ENCODE measurements at regions not wholly inside any gene's neighbourhood (a gene's known extent, or its start where the extent isn't known, plus 50 kb on each side); places are given as distances from the start of the nearest gene placed in this dataset.
"Not testable (repeated sequence)": the region's sequence is repeated elsewhere in the genome, so short reads cannot be mapped to it uniquely, and the experiment has no call there.

DNA sequence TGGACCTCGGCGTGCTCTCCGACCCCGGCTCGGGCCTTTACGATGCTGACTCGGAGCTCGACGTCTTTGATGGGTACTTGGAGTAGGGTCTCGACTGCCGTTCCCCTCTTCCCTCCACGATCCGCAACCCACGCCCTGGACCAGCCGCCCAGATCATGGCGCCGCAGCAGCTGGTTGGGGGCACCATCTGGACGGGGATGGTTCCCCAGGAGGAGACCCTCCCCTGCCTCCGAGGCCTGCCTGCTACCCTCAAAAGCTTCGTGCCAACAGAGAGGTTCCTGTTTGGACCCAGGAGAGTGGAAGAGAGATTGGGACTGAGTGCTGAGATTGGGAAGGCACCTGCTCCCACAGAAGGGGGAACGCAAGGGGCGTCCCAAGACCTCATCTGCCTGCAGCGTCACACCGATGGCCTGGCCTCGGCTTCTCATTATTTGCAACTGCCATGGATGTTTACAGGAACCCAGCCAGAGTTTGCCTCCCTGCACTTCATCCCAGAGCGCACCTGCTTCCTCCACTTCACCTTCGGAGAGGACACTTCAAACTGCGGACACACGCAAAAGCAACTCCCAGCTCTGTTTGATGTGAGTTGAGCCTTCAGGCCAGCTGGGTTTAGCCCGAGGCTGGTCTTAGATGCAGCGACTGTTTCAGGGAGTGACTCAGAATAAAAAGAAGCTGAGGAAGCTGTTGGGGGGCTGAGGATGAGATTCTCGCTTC lies 58.9 kb downstream of the GOLGA6L7 start:
- peaks cover 11% of the 10 kb centered on the region for H3K27me3 Mint-ChIP-seq
- H3K9me3 Mint-ChIP-seq; H3K27ac Mint-ChIP-seq; H3K4me1 Mint-ChIP-seq (ENCODE audit: unreplicated experiment); DNase-seq (ENCODE audit: extremely low spot score, unreplicated experiment); H3K4me3 Mint-ChIP-seq; H3K36me3 Mint-ChIP-seq: not testable (repeated sequence)
- TF ChIP-seq, protein P1, sequence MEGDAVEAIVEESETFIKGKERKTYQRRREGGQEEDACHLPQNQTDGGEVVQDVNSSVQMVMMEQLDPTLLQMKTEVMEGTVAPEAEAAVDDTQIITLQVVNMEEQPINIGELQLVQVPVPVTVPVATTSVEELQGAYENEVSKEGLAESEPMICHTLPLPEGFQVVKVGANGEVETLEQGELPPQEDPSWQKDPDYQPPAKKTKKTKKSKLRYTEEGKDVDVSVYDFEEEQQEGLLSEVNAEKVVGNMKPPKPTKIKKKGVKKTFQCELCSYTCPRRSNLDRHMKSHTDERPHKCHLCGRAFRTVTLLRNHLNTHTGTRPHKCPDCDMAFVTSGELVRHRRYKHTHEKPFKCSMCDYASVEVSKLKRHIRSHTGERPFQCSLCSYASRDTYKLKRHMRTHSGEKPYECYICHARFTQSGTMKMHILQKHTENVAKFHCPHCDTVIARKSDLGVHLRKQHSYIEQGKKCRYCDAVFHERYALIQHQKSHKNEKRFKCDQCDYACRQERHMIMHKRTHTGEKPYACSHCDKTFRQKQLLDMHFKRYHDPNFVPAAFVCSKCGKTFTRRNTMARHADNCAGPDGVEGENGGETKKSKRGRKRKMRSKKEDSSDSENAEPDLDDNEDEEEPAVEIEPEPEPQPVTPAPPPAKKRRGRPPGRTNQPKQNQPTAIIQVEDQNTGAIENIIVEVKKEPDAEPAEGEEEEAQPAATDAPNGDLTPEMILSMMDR (conservative IDR thresholded peaks at IDR 0.05): peak; percentile 35

DNA sequence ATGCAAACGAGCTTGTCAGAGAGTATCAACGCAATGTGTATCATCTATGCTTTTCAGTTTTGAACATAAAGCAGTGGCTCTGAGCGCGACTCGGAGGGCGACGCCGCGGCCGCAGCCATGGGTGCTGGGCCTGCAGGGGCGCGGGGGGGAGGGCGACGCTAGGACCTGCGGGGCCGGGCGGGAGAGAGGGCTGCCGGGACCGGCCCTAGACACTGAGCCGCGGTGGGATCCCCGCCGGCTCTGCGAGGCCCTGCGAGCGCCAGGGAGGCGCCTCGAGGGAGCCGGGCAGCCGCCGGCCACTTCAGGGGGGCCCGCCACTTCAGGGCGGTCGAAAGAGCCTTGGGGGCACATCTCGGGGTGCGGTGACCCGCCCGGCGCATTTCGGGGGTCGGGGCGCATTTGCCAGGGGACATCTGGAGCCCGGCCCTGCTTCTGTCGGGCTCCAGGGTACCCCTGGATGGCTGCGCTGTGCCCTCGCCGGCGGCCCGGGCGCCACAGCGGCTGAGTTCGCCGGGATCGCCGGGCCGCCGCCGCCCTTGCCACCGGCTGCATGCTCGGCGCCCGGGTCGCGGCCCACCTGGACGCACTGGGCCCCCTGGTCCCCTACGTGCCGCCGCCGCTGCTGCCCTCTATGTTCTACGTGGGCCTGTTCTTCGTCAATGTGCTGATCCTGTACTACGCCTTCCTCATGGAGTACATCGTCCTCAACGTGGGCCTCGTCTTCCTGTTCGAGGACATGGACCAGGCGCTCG lies 59.6 kb downstream of the GOLGA6L7 start:
- H3K9me3 Mint-ChIP-seq; H3K4me1 Mint-ChIP-seq (ENCODE audit: unreplicated experiment); H3K4me3 Mint-ChIP-seq; H3K36me3 Mint-ChIP-seq; DNase-seq (ENCODE audit: extremely low spot score, unreplicated experiment); H3K27ac Mint-ChIP-seq: not testable (repeated sequence)
- H3K27me3 Mint-ChIP-seq: peaks cover 11% of the 10 kb centered on the region

GRCh38 chr15:28788176-28788575 lies 60.3 kb downstream of the GOLGA6L7 start:
- H3K27me3 Mint-ChIP-seq: peaks cover 11% of the 10 kb centered on the region
- H3K4me1 Mint-ChIP-seq (ENCODE audit: unreplicated experiment); H3K36me3 Mint-ChIP-seq; DNase-seq (ENCODE audit: extremely low spot score, unreplicated experiment); H3K9me3 Mint-ChIP-seq; H3K27ac Mint-ChIP-seq; H3K4me3 Mint-ChIP-seq: not testable (repeated sequence)

- no peaks in the 10 kb centered on the region for H3K36me3 Mint-ChIP-seq
- H3K27me3 Mint-ChIP-seq: no peaks in the 10 kb centered on the region
- H3K4me3 Mint-ChIP-seq: no peak overlapping the region
- TF ChIP-seq, protein P1 (conservative IDR thresholded peaks at IDR 0.05): no peak
- H3K4me1 Mint-ChIP-seq (ENCODE audit: unreplicated experiment): no peaks in the 10 kb centered on the region
- no peak for DNase-seq (ENCODE audit: extremely low spot score, unreplicated experiment)
- H3K27ac Mint-ChIP-seq: no peak overlapping the region
- no peaks in the 10 kb centered on the region for H3K9me3 Mint-ChIP-seq
Observed at GRCh38 chr15:28786521-28786920, 61.9 kb downstream of the GOLGA6L7 start.

- not testable (repeated sequence) for H3K9me3 Mint-ChIP-seq; H3K27me3 Mint-ChIP-seq; DNase-seq (ENCODE audit: extremely low spot score, unreplicated experiment); H3K4me1 Mint-ChIP-seq (ENCODE audit: unreplicated experiment); H3K4me3 Mint-ChIP-seq; H3K27ac Mint-ChIP-seq; H3K36me3 Mint-ChIP-seq
Observed at GRCh38 chr15:28784347-28785163, 63.9 kb downstream of the GOLGA6L7 start.

- no peaks in the 10 kb centered on the region for H3K36me3 Mint-ChIP-seq
Observed at GRCh38 chr15:28783873-28784272, 64.6 kb downstream of the GOLGA6L7 start.

More at GRCh38 chr15:28783873-28784272, 64.6 kb downstream of the GOLGA6L7 start:
- Mint-ChIP-seq H3K9me3 (no peaks in the 10 kb centered on the region), H3K4me3 (no peak overlapping the region), H3K27me3 (no peaks in the 10 kb centered on the region), H3K4me1 (ENCODE audit: unreplicated experiment) (no peaks in the 10 kb centered on the region), H3K27ac (no peak overlapping the region)
- TF ChIP-seq, protein P1 (conservative IDR thresholded peaks at IDR 0.05): no peak
- no peak for DNase-seq (ENCODE audit: extremely low spot score, unreplicated experiment)

All from type B pancreatic cell (in vitro differentiated cells).